Activated T-cell treated with anti-CD3 and anti-CD28 coated beads for 4 hours (primary cell): ENCODE measurements at regions not wholly inside any gene's neighbourhood (a gene's known extent, or its start where the extent isn't known, plus 50 kb on each side); places are given as distances from the start of the nearest gene placed in this dataset.

Source experiments
- DNase-seq: peaks from one replicate; pipeline ENCODE4 v3.0.0-alpha.2; 2020

DNA sequence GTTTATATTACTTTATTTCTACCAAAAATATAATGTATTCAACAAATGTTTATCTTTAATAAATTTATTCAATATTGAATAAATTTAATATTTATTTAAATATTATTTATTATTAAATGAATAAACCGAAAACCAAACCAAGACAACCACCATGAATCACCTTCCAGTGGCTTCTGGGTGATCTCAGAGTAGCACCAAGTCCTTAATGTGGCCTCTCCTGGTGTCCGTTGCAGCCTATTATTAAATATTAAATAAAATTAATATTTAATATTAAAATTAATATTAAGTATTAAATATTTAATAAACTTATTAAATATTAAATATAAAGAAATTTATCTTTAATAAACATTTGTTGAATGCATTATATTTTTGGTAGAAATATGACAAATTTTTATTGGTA, 143.3 kb upstream of the PLPP4 start:
- no peak for DNase-seq

DNA sequence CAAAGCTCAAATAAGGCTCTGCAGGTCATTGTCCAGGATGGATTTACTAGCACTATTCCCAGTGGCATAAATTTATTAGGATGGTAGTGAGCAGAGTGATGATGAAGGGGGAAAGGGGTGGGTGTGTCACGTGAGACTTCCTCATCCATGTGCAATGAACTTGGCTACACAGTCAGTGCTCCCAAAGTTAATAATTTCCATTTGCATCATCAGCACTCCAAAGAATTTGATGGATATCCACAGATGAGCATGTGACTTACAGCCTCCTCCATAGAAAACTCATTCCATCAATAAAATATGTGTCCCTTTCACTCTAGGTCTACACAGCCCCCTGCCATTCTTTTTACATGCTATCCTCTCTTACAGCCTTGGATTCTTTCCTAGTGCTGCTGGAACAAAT, 142.6 kb upstream of the PLPP4 start:
- no peak for DNase-seq

DNA sequence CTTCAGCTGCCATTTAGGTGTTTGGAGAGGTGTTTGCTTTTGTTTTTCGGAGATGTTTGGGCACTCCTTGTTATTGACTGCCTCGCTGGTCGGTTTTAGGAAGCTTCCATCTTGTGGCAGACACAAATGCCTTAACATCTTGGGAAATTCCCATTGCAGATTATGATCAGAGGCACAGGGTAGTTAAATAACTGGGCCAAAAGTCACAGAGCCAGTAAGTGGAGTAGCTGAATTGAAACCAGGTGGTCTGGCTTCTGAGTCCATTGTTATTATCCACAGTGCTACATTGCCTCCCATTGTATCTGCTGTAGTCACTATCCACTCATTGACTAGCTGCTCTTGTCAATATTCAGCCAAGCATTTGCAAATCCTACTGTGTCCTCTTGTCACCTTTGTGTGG, 138.2 kb upstream of the PLPP4 start:
- no peak for DNase-seq

DNA sequence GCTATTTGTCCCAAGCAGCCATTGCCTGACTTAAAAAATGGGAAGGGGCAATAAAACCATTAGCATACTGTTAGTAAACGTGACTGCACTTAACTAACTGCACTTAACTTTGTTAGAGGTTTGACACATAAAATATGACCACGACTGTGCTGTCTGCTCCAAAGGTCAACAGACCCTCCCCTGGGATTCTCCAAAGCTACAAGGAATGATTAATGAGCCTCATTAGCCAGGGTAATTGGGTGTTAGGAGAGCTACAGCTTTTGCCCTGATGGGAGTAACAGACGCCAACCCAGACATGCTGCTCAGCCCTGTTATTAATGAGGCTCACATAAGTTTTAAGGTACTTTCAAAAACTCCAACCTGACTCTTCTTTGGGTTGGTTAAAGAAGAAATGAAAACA, 129.4 kb upstream of the PLPP4 start:
- DNase-seq, result no peak

DNA sequence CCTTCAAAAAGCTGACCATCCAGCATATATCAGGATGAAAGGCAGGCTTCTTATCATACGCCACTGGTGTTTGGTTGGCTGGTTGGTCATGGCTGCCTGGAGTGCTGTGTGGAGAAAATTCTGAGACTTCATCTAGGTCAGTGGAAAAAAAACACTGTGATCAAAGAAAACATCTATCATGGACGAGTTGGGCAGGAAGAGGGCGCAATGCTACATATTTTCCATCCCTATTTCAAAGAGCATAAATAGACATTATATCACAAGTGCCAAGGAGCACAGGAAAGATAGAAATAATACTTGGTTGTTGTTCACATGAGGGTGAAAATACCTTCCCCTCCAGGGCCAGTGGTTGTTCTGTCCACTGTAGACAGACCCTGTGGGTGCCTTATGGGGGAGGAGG, 128.4 kb upstream of the PLPP4 start:
- DNase-seq, result no peak

DNA sequence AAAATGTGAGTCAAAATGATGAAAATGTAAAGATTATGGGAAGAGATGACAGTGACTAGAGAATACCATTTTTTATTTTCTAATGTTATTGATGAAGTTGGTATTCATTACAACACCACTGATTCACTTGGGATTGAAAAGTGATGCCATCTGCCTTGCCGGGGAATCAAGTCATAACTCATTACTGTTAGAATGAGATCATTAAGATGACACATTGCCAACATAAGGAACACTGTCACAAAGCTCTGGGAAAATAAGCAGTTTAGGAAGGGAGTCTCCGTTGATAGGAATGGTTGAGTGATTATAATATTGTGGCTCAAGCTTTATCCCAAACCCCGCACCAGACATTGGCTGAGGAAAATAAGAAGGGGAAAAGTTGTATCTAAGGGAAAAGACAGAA, 121.5 kb upstream of the PLPP4 start:
- no peak for DNase-seq

DNA sequence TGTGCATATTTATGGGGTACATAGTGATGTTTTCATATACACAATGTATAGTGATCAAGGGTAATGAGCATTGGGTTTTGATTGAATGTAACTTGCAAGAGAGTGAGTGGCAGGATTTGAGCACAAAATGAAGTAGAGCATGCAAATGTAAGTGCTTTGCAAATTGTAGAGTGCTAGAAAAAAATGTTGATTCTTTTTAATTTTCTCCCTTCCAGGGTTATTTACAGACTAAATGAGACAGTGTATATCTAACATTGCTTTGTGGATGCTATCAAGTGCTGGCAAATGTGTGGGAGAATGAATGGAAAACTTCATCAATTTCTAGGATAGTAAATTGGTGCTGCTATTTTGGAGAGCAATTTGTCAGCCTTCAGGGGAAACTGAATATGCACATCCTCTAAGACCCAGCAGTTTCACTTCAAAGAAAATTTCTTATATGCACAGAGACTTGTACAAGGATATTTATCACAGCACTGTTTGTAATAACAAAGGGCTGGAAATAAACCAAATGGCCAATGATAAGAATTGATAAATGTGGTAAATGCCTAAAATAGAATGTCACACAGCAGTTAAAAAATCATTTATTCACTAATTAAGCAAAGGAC, 120.6 kb upstream of the PLPP4 start:
- no peak for DNase-seq

DNA sequence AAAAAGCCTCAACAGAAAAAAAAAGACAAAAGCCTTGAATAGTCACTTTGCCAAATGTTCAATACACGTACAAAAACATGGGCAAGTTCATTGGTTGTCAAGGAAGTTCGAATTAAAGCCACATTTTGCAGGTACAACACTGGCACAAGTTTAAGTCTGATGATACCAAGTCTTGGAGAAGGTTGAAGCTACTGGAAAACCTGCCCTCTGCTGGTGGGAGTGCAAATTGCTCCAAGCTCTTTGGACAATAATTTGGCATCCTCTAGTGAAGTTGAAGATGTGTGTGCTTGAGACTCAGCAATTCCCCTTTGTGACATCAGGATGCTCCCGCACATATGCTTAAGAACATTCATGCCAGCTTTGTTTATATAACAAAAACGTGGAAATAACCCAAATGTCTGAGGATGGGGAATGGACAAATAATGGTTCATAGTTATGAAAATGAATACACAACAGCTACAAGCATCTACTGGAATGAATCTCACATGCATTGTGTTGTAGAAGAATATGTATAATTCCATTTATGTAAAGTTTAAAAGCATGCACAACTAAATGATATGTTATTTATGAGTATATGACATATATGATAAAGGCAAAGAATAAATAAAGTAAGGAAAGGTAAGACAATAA, 120.0 kb upstream of the PLPP4 start:
- peak; percentile 40 for DNase-seq

DNA sequence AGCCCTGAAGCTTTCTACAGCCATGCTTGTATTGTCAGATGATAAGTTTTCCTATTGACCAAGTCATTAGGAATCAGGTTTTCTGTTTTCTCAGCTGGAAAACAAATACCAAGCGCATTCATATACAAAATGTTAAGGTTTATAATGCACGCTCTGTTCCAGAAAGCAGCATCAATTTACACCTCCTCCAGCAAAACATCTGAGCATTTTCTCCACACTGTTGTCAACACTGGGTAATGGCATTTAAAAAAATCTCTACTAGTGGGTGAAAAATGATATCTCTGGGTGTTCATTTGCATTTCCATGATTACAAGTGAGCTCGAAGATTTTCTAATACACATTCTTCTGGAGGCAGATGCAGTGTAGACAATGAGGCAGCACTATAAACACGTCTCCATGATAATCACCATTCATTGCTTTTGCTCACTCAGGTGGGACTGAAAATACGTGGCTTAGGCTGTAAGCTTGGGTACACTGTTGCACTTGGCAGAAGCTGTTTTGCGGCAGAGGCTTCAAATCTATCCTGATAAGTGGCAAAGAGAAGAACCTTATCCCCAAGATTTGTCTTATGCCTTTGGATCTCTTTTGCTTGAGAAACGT, 114.8 kb upstream of the PLPP4 start:
- no peak for DNase-seq

DNA sequence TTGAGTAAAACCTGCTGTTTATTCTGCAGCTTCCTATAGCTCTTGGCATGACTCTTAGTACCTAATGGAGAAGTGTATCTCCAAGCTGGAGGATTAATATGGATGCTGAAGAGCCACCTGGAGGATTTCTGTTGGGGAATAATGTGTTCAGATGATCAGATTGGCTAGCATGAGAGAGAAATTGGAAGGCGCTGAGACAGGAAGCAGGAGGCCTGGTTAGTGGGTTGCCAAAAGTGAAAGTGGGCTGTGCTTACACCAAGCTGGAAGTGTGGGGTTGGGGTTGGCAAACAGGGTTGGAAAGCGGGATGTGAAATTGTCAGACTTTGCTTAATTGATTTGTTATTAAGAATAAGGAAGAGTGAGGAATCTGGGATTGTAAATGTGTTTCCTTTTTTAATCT, 111.8 kb upstream of the PLPP4 start:
- DNase-seq, result no peak

DNA sequence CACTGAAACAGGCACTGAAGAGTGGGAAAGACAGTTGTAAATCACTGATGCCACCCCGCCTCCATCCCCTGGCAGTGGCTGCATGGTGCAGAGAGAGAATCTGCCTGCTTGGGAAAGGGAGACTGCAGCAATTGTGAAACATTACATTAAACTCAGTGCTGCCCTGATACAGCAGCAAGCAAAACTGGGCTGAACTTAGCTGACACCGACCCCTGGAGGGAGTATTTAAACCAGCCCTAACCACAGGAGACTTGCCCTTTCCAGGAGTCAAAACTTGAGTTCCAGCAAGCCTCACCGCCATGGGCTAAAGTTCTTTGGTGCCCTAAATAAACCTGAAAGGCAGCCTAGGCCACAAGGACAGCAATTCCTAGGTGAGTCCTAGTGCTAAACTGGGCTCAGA, 109.4 kb upstream of the PLPP4 start:
- DNase-seq, result no peak

DNA sequence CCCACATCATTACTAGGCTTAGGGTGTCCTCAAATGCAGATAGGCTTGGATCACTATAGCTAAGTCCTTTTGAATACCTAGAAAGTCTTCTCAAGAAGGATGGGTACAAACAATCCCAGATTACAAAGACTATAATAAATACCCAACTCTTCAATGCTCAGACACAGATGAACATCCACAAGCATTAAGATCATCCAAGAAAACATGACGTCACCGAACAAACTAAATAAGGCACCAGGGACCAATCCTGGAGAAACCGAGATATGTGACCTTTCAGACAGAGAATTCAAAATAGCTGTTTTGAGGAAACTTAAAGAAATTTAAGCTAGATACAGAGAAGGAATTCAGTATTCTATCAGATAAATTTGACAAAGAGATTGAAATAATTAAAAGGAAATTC, 108.0 kb upstream of the PLPP4 start:
- no peak for DNase-seq

DNA sequence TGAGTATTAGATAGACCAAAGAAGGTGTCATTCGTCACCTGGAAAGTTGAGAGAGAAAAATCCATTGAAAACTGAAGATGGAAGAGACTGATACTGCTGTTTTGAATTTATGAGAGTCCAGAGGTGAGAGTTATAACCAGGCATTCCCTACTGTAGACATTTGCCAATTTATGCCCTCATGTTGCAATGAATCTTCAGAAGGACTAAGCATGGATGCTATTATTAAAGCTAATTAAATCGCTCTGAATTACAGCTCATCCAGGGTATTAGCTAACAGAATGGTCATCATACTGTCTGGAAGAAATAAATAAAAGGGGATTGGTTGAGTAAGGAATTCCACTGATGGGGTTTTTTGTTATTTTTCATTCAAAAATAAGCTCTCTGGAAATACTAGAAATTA, 101.6 kb upstream of the PLPP4 start:
- no peak for DNase-seq

DNA sequence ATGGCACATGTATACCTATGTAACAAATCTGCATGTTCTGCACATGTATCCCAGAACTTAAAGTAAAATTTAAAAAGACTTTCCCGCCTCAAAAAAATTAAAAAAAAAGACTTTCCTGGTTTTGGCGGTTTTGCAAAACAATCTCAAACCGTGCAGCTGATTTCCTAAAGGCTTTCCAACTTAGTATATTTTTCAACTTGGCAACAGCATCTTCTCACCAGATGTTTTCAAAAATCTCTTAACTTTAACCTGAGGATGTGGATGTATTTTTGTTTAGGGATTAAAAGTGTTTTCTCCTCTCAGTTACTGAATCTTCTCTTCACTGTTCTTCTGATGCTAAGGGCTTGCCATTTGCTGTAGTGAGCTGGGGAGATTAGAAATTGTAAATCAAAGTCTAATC, 96.5 kb upstream of the PLPP4 start:
- DNase-seq, result no peak

DNA sequence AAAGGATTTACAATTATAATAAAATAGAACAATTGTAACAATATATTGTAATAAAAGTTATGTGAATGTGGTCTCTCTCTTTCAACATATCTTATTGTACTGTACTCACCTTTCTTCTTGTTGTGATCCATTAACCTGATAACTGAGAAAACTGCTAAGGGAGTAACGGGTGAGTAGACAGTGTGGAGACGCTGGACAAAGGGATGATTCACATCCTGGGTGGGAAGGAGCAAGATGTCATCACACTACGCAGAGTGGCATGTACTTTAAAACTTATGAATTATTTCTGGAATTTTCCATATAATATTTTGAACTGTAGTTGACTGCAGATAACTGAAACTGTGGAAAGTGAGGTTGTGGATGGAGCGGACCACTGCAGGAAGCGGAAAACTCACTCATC, 91.2 kb upstream of the PLPP4 start:
- no peak for DNase-seq

DNA sequence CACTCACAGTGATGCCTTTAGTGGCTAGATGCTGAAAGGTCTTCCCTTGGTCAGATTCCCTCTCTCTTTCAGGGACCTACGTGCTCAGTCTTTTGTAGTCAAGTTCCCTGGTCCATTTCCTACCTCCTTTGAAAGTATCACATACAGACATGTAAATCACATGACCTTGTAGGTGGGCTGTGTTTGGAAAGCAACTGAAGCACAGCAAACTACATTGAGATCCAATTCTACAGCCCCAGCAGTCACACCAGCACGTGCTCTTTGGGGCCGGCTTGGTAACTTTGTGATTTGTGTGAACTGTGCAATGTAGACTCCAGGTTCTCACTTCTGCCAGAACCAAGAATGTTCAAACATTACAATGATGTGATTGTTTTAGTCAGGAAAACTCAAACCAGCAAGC, 89.7 kb upstream of the PLPP4 start:
- DNase-seq, result no peak

DNA sequence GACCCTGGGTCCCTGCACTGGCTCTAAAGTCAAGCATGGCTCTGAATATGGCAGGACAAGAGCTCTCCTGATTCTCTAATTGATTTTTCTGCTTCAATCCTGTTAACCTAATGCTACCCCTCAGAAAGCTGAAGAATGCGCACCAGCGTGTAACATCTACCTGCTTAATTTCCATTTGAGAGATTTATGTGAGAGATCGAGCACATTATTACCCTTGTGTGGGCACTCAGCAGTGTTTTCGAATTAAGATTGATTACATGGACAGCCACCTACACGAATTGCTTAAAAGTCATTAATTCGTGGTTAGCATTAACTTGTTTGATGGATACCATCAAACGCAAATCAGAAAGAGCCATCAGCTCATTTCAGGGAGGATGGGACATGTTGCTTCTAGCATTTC, 88.7 kb upstream of the PLPP4 start:
- no peak for DNase-seq

DNA sequence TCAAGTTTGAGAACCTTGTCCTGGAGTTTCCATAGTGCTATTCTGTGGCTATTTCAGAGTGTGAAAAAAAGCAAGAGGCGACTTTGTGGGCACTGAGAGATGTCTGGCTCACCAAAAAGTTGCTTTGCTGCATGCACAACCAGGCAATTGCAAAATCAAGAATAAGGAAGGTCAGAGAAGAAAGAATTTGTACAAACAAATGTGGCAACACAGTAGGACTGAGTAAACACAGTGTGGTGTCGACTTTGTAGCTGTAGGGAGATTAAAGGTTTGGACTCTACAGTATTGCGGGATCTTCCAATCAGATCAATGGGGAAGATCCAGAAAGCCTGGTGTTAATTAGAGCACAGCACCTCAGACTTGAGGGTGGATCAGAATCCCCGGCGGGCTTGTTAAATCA, 88.1 kb upstream of the PLPP4 start:
- DNase-seq, result no peak

DNA sequence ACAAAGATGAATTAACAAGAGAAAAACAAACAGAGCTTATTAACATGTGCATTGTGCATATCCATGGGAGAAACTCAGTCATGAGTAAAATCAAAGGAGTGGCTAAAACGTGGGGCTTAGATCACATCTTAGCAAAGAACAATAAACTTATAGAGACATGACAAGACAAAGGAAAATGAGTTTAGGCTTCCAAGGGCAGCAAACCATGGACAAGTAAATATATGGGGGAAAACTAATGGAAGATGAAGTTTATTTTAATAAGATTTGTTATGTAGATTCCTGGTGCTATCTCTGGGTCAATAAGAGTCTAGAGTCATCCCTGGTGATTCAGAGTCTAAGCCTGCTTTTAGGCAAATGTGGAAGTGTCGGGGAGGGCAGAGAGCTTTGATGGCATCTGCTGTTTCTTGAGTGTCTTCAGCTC, 87.2 kb upstream of the PLPP4 start:
- DNase-seq, result no peak

DNA sequence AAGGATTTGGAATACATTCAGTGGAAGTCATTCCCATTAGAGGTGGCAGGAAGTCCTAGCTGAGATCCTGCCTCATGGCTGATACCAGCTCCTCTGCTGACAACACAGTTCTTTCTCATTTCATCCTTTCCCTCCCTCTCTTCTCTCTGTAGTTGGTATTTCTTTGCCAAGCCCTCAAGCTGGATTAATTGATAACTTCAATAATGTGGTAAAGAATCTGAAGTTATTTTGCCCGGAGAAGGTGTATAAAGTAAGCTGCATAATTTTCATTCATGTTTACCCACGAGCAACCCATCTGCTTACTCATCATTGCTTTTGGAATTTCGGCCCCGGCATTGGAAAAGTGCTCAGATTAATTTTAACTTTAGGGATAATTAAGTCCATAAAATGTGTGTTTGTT, 85.2 kb upstream of the PLPP4 start:
- no peak for DNase-seq

DNA sequence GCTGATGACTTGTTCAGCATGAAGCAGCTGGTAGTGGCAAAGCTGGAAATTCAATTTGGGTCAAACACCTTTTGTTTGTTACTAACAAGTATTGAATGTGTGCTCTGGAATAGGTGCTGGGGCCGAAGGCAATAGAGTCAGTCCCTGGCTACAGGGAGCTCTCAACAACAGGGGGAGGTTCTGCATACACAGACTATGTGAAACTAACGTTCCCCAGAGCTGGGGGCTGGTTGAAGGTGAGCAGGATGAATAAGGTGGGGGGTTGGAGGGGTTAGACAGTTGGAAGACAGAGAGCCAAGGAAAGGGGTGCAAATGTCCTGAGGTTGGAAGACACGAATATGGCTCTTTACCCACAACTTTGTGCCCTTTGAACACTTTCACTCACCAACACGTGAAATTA, 84.1 kb upstream of the PLPP4 start:
- DNase-seq, result no peak

DNA sequence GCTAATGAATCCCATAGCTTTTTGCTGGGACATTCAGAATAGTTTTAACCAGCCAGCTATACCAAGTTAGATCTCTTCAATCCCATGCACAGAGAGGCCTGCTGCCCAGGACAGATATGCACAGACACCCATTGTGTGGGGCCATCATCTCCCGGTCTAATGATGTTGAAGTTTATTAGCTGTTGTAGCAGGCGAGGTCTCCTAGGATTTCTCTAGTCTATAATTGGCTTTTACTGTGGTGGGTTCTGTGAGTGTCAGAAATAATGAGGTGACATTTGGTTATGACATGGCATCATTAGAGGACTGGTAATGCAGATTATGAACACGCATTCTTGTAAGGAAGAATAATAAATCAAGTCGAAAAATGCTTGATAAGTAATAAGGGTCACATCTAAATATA, 81.4 kb upstream of the PLPP4 start:
- DNase-seq, result no peak

DNA sequence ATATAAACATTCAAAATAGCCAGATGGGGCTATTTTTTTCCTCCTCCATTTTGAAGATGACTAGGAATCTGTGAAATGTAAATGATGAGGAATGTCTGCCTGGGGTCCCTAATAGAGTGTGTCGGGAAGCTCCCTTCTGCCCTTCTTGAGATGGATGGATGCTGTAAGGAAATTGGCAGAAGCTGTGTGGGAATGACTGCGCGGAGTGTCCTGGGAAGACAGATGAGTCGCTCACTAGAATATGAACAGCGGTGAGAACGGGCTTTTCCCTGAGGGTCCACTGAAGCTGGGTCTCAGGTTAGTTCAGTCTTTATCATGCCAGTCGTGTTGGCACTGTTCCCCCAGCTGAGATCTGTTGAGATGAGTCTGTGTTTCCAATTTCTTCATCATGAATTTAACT, 75.1 kb upstream of the PLPP4 start:
- no peak for DNase-seq

DNA sequence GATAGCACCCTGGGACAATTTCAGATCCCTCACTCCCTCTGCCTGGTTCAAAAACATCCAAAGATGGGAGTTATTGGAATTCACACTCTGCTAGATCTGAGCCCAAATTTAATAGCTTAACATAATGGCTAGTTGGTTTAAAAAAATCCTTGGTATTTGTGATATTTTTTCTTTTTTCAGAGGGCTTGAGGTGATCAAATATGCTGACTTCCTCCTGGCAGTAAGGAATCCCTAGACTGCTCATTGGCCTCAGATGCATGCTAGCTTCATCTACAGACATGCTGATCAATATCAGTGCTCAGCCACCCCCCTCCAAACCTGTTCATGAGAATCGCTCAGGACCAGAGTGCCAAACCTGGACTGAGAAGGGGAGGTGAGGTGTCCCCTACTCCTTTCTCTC, 74.7 kb upstream of the PLPP4 start:
- DNase-seq, result no peak

DNA sequence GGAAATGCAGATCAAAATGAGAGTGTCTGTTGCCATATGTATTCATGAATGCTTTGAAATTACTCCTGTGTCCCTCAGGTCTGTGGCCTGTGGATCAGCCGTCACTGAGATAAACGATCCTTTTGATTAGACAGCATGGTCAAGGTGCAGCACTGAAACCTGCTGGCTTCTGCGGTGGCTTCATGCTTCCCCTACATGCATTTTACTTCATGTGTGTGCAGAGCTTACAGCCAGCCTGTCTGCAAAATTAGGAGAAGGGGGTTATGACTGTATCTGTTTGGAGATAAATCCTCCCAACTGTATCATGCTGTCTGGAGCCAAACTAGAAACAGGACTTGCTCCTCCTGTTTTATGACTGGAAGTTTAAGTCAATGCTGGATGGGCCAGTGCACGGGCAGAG, 71.0 kb upstream of the PLPP4 start:
- no peak for DNase-seq
